ENCODE measurements at regions not wholly inside any gene's neighbourhood (a gene's known extent, or its start where the extent isn't known, plus 50 kb on each side); places are given as distances from the start of the nearest gene placed in this dataset.

DNA sequence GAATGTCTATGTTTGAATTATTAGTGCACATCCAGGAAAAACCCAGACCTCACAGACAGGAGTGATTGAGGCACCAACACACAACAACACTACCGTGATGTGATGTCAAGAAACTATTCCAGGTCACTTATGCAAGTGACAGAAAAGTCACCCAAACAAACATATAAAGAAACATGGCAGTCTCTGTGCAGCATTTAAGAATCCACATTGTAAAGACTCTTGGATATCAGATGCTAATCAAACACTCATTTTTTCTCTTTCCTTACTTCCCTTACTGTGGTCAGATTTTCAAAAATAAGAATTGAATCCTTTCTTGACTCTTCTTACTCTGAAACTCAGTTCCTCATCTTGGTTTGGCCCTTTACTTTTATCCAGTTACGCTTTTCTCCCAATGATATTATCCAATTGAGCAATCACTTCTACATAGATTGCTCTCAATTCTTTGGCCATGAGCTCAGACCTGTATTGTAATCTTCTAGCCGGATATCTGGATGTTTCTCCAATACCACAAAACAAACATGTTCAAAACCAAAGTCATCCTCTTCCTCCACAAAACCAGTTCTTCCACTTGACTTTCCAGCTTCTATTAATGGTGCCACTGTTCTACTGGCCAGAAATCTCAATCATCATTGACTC lies 115.4 kb downstream of the DUSP6 start:
- Histone ChIP-seq H3K4me3 (ENCODE audit: low read depth, low read length) (no peak overlapping the region), H3K9me3 (ENCODE audit: control insufficient read depth, low read length) (no peaks in the 10 kb centered on the region), H3K27me3 (ENCODE audit: control insufficient read depth, insufficient read depth, low read length) (no peaks in the 10 kb centered on the region), H3K9ac (no peak overlapping the region), H3K79me2 (no peaks in the 10 kb centered on the region), H3K4me1 (peaks cover 4% of the 10 kb centered on the region), H3K27ac (no peak overlapping the region), H2AFZ (no peak overlapping the region), H3K36me3 (ENCODE audit: control insufficient read depth, insufficient read depth, low read length) (no peaks in the 10 kb centered on the region), H3K4me2 (ENCODE audit: low read length) (no peak overlapping the region)
- TF ChIP-seq, protein P1, sequence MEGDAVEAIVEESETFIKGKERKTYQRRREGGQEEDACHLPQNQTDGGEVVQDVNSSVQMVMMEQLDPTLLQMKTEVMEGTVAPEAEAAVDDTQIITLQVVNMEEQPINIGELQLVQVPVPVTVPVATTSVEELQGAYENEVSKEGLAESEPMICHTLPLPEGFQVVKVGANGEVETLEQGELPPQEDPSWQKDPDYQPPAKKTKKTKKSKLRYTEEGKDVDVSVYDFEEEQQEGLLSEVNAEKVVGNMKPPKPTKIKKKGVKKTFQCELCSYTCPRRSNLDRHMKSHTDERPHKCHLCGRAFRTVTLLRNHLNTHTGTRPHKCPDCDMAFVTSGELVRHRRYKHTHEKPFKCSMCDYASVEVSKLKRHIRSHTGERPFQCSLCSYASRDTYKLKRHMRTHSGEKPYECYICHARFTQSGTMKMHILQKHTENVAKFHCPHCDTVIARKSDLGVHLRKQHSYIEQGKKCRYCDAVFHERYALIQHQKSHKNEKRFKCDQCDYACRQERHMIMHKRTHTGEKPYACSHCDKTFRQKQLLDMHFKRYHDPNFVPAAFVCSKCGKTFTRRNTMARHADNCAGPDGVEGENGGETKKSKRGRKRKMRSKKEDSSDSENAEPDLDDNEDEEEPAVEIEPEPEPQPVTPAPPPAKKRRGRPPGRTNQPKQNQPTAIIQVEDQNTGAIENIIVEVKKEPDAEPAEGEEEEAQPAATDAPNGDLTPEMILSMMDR (IDR thresholded peaks at IDR 0.05): no peak

DNA sequence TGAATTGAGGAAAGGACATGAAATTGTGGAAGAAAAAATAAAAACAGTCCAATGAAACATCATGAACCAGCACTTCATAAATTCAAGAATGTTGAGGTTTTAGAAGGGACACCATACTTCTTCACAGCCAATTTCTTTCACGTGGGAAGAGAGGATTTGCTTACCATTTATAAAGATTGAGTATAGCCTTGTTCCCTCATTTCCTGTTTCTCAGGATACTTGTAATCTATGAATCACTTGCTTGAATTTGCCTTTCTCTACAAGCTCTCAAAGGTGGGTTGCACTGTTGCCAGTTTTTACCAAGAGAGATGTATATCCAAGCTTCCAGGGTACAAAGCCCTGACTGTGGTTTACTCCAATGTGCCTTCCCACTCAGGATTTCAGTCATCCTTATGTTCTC lies 116.1 kb downstream of the DUSP6 start:
- Histone ChIP-seq H3K27me3 (ENCODE audit: control insufficient read depth, insufficient read depth, low read length) (no peaks in the 10 kb centered on the region), H2AFZ (no peak overlapping the region), H3K36me3 (ENCODE audit: control insufficient read depth, insufficient read depth, low read length) (no peaks in the 10 kb centered on the region), H3K4me1 (peaks cover 4% of the 10 kb centered on the region), H3K9me3 (ENCODE audit: control insufficient read depth, low read length) (no peaks in the 10 kb centered on the region), H3K27ac (no peak overlapping the region), H3K9ac (no peak overlapping the region), H3K79me2 (no peaks in the 10 kb centered on the region), H3K4me2 (ENCODE audit: low read length) (no peak overlapping the region), H3K4me3 (ENCODE audit: low read depth, low read length) (no peak overlapping the region)
- TF ChIP-seq, protein P1 (IDR thresholded peaks at IDR 0.05): no peak

DNA sequence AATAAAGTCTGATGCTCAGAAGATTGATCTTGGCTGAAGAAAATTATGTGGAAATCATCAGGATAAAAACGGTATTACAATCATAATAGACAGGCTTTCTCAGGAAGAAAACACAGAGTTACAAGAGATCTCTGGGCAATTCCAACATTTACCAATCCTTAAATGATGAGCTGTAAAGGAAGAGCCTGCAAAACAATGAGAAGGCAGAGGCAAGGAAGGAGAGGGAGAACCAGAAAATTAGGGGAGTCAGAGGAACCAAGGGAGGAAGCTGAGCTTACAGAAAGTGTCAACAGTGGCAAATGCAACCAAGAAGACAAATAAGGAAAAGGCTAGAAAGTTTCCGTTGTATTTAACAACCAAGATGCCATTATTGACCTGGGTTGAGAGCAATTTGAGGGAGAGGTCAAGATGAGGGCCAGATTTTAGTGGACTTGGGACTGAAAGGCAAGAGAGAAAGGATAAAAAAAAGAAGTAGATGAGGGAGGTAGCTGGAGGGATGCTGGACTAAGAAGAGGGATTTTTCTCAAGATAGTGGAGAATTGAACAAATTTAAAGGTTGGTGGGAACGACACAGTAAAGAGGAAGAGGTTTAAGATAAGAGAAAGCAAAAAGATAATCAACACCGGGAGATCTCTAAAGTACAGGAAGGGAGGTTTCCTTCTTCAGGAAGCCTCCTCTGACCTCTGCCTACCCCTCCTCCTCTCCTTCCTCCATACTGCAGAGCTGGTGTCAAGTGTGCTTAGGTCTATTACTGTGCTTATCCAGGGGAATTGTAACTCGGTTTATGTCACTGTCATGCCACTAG lies 116.9 kb downstream of the DUSP6 start:
- Histone ChIP-seq H3K9ac (no peak overlapping the region), H2AFZ (peak overlapping the region; percentile 17), H3K27ac (no peak overlapping the region), H3K36me3 (ENCODE audit: control insufficient read depth, insufficient read depth, low read length) (no peaks in the 10 kb centered on the region), H3K9me3 (ENCODE audit: control insufficient read depth, low read length) (no peaks in the 10 kb centered on the region), H3K4me3 (ENCODE audit: low read depth, low read length) (no peak overlapping the region), H3K79me2 (no peaks in the 10 kb centered on the region), H3K4me1 (peaks cover 4% of the 10 kb centered on the region), H3K27me3 (ENCODE audit: control insufficient read depth, insufficient read depth, low read length) (no peaks in the 10 kb centered on the region), H3K4me2 (ENCODE audit: low read length) (no peak overlapping the region)
- TF ChIP-seq, protein P1 (IDR thresholded peaks at IDR 0.05): no peak

DNA sequence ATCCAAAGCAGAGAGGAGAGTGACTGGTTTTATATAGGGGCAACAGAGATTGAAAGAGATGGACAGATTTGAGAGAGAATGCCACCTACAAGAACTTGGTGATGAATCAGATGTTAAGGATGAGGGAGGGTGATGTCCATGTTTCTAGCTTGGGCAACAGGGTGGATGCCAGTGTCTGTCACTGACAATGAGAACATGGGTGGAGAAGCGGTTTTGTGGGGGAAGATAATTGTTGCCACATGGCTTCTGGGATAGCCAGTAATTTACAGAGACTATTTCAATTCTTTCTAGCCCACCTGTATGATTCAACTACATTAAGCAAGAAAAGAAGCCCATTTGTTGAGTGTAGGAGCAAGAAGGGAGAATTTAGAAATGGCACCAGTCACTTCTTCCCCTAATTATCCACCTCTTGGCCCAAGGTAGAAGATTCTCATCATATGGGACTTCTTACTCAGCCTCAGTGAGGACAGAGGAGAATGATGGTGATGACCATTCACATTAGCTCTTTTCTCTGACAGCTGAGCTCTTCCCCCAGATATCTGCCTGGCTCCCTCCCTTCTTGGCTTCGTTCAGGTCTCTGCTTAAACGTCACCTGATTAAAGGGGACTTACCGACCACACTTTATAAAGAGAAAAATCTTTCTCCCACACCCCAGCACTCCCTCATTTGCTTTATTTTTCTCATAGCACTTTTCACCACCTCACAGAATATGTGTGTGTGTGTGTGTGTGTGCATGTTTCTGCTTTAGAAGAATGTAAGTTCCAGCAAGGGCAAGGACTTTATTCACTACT lies 117.8 kb downstream of the DUSP6 start:
- H3K36me3 ChIP-seq (ENCODE audit: control insufficient read depth, insufficient read depth, low read length): no peaks in the 10 kb centered on the region
- H2AFZ ChIP-seq: no peak overlapping the region
- H3K79me2 ChIP-seq: no peaks in the 10 kb centered on the region
- H3K4me3 ChIP-seq (ENCODE audit: low read depth, low read length): no peak overlapping the region
- H3K9me3 ChIP-seq (ENCODE audit: control insufficient read depth, low read length): no peaks in the 10 kb centered on the region
- peaks cover 4% of the 10 kb centered on the region for H3K4me1 ChIP-seq
- no peaks in the 10 kb centered on the region for H3K27me3 ChIP-seq (ENCODE audit: control insufficient read depth, insufficient read depth, low read length)
- H3K27ac ChIP-seq: no peak overlapping the region
- no peak overlapping the region for H3K9ac ChIP-seq
- H3K4me2 ChIP-seq (ENCODE audit: low read length): no peak overlapping the region
- TF ChIP-seq, protein P1 (IDR thresholded peaks at IDR 0.05): no peak
